ENCODE measurements at regions not wholly inside any gene's neighbourhood (a gene's known extent, or its start where the extent isn't known, plus 50 kb on each side); places are given as distances from the start of the nearest gene placed in this dataset.

DNA sequence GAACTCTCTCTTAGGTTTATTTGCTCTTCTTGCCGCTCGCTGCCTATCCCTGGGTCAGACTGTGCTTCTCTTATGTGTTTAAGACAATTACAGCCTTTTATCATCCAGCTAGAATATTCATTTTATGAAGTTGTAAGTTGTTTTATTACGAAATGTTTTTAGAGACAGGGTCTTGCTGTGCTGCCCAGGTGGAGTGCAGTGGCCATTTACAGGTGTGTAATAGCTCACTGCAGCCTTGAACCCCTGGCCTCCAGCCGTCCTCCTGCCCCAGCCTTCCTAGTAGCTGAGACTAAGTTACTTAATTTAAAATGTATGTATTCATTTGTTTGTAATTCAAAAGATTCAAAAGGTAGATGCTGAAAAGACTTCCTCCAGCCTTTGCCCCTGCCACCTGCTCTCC, 99.0 kb upstream of the KIF26B start:
- no peak for FAIRE-seq
- TF ChIP-seq, protein P1, sequence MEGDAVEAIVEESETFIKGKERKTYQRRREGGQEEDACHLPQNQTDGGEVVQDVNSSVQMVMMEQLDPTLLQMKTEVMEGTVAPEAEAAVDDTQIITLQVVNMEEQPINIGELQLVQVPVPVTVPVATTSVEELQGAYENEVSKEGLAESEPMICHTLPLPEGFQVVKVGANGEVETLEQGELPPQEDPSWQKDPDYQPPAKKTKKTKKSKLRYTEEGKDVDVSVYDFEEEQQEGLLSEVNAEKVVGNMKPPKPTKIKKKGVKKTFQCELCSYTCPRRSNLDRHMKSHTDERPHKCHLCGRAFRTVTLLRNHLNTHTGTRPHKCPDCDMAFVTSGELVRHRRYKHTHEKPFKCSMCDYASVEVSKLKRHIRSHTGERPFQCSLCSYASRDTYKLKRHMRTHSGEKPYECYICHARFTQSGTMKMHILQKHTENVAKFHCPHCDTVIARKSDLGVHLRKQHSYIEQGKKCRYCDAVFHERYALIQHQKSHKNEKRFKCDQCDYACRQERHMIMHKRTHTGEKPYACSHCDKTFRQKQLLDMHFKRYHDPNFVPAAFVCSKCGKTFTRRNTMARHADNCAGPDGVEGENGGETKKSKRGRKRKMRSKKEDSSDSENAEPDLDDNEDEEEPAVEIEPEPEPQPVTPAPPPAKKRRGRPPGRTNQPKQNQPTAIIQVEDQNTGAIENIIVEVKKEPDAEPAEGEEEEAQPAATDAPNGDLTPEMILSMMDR (IDR thresholded peaks at IDR 0.05; ENCODE audit: insufficient read depth, missing control alignments) = no peak

DNA sequence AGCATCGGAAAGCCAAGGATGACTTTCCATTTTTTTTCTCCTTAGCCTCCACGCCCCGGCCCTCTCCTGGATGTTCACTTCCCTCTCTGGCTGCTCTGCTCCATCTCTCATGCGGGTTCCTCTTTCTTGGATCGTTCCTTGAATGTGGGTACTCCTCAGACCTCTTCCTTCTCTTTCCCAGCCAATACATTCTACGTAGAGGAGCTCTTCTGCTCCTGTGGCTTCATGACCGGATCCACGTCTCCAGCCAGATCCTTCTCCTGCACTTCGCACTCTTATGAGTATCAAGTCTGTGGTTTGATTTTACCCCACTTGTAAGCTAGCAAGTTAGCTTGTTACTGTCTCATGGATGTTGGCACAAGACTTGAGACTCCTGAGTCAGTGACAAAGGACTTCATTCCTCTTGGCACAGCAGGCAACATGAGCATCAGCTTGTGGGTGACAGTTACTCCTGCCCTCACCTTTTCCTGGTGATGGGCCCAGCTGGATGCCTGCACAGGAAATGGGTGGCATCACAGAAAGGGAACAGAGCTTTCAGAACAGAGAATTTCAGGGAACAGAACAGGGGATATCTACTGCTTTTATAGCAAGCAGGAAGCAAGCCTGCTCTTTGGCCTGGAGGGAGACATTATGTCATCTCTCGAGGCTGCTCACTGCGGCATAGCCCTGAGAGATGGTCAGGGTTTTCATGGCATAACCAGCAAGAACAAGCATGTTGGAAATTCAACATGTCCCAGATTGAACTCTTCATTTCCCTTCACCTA, 100.1 kb upstream of the KIF26B start:
- DNase-seq (ENCODE audit: insufficient read length, low spot score) (no peak), FAIRE-seq (no peak)
- TF ChIP-seq, protein P1 (IDR thresholded peaks at IDR 0.05; ENCODE audit: insufficient read depth, missing control alignments) = no peak

More for the DNA sequence above, 99.0 kb upstream of the KIF26B start:
- no peak for DNase-seq (ENCODE audit: insufficient read length, low spot score)

DNA sequence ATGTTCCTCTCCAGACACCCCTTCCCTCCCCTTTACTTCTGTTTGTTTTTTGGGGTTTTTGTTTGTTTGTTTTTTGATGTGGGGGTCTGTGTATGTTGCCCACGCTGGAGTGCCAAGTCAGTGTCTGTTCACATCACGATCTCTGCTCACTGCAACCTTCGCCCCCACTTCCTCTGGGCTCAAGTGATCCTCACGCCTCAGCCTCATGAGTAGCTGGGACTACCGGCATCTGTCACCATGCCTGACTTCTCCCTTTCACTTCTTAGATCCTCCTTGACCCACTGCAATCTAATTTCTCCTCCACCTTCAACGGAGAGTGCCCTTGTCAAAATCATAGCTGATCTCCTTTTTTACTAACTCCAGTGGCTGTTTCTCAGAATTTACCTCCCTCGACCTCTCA, 100.7 kb upstream of the KIF26B start:
- DNase-seq (ENCODE audit: insufficient read length, low spot score) = no peak
- FAIRE-seq = no peak
- TF ChIP-seq, protein P1 (IDR thresholded peaks at IDR 0.05; ENCODE audit: insufficient read depth, missing control alignments) = no peak

DNA sequence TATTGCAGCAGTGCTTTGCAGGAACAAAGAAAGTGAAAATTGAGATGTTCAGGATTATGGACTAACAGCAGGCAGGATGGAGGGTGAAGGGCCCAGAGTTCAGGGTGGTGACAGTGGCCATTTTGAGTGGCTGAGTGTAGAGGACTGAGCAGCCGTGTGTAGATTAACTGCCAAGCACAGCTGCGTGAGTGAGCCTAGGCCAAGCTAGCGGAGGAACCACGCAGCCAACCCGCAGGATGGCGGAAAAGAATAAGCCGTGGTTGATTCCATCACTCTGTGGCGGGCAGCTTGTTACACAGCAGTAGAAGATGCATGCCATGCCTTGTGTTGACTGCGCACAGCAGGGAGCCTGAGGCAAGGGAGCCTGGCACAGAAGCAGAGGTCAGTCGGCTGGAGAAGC, 102.5 kb upstream of the KIF26B start:
- DNase-seq (ENCODE audit: insufficient read length, low spot score) (no peak), FAIRE-seq (no peak)
- TF ChIP-seq, protein P1 (IDR thresholded peaks at IDR 0.05; ENCODE audit: insufficient read depth, missing control alignments) = no peak

DNA sequence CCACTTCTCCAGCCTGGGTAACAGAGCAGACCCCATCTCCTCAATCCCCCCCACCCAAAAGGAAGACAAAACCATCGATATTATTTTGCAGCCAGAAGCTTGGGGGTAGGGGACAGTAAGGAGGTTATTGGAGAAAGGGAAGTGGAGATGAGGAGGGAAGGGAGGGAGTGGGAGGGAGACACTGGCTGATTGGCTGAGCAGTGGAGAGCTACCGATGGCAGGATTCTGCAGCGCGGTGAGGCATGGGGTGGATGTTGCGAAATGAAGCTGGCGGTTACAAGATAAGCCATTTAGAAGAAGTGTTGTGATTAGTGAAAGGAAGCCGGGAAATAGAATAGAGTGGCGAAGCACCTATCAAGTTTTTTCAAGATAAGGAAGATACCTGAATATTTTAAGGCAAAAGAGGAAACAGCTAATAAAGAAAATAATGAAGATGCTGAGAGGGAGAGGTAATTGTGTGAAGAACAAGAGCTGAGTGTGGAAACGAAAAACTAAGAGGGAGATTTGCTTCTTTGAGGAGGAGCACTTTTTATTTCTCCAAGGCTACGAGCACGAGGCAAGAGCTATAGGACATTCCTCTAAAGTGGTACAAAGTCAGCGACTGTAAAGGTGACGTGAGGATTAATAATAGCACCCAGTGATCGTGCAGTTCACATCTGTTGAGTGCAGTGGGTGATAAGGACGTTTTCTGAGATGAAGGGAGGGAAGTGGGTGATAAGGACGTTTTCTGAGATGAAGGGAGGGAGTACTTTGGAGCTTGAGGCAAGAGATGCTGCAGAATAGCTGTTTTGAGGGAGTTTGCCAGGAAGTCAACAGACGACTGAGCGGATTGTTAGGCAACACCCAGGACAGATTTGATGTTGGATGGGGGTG, 103.2 kb upstream of the KIF26B start:
- TF ChIP-seq, protein P1 (IDR thresholded peaks at IDR 0.05; ENCODE audit: insufficient read depth, missing control alignments) = no peak
- DNase-seq (ENCODE audit: insufficient read length, low spot score) (no peak), FAIRE-seq (no peak)

DNA sequence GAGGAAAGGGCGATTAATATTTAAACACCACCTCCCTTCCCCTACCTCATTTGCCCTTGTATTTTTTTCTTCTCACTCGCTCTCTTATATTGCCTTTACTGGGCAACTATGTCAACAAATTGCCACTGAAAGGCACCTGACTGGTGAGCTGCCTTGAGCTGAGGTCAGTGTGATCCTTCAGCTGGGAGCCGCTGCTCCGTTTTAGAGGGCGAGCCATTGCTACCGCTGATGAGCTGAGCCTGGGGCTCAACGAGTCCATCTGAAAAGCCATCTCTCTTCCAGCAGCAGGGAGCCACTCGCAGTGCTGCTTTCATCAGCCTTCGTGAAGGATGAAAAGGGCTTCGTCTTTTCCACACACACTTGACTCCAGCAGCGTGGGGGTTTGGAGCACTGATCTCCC, 108.0 kb upstream of the KIF26B start:
- TF ChIP-seq, protein P1 (IDR thresholded peaks at IDR 0.05; ENCODE audit: insufficient read depth, missing control alignments) = no peak
- no peak for DNase-seq (ENCODE audit: insufficient read length, low spot score)
- FAIRE-seq = no peak
